ENCODE measurements at regions not wholly inside any gene's neighbourhood (a gene's known extent, or its start where the extent isn't known, plus 50 kb on each side); places are given as distances from the start of the nearest gene placed in this dataset.

DNA sequence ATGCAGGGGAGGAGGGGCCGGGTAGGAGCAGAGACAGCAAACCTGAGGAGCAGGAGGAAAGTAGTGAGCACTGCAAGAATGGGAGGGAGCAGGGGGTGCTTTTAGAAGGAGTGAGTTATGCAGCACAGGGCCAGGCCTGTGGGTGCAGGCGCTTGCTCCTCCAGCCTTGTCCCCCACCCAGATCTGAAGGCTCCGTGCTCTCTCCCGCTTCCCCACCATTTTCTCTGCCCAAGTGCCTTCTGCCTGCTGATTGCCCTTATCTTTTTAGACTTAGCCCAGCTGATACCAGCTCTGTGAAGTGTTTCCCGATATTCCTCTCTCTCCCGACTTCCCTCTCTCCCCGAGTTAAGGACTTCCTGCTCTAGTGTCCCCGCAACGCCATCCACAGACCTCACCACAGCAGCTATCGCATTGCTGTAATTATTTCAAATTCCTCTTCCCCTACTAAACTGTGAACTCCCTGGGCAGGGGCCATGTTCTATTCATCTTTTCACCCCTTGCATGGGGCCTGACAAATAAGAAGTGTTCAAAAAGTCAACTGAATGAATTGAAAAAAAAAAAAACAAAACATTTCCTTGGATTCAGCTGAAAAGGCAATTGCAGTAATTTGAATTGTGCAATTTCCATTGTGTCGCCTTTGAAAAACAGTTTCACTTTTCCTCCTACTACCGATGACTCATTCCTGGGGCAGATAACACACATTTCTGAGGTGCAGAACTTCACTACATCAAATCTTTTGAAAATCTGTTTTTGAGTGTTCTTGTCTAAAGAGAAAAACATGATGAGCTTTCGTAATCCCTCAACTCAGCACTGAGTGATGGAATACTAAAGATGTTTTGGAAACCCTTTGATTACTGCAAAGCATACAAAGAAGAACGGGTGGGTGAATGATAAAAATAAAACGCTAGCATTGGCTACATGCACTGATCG is 69.7 kb upstream of the BMAL1 start:
- intact Hi-C loops (cut with DNase I): no loop called here
- WGBS, 2 donors: 9 to 28% methylated on average over 16 of the region's 16 CpGs
- TF ChIP-seq POLR2AphosphoS5 (IDR thresholded peaks at IDR 0.05) (no peak), EP300 (IDR thresholded peaks at IDR 0.05) (no peak), POLR2A (IDR thresholded peaks at IDR 0.05) (no peak)
- TF ChIP-seq, protein P1, sequence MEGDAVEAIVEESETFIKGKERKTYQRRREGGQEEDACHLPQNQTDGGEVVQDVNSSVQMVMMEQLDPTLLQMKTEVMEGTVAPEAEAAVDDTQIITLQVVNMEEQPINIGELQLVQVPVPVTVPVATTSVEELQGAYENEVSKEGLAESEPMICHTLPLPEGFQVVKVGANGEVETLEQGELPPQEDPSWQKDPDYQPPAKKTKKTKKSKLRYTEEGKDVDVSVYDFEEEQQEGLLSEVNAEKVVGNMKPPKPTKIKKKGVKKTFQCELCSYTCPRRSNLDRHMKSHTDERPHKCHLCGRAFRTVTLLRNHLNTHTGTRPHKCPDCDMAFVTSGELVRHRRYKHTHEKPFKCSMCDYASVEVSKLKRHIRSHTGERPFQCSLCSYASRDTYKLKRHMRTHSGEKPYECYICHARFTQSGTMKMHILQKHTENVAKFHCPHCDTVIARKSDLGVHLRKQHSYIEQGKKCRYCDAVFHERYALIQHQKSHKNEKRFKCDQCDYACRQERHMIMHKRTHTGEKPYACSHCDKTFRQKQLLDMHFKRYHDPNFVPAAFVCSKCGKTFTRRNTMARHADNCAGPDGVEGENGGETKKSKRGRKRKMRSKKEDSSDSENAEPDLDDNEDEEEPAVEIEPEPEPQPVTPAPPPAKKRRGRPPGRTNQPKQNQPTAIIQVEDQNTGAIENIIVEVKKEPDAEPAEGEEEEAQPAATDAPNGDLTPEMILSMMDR (IDR thresholded peaks at IDR 0.05): no peak
- H3K27ac ChIP-seq: peak overlapping the region; percentile 41 to 68 (median 48)
- H3K9me3 ChIP-seq: no peaks in the 10 kb centered on the region
- no peaks in the 10 kb centered on the region for H3K36me3 ChIP-seq
- H3K27me3 ChIP-seq: no peaks in the 10 kb centered on the region
- peaks cover 0 to 5% (median 0%) of the 10 kb centered on the region in 4 donors for H3K4me1 ChIP-seq
- no peak for DNase-seq
- H3K4me3 ChIP-seq: peak overlapping the region in 3 of 4 donors; percentile 25 to 33 (median 32)

DNA sequence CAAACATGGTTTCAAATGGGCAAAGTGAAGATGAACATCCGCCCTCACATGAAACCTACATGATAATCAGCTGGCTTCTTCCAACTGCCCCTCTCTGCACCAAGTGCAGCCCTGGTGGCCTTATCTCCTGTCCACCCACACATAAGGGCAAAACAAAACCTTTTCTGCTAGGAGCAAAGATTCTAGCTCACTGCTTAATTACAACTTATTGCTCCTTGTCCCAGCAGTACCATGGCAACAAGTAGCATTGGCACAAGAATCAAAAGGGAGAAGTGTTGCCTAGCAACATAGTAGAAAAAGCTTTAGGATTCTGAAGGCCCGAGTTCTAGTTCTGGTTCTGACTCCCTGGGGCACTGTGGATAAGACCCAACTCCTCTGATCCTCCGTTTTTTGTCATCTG is 68.7 kb upstream of the BMAL1 start:
- no peaks in the 10 kb centered on the region for H3K27me3 ChIP-seq
- H3K9me3 ChIP-seq: no peaks in the 10 kb centered on the region
- H3K27ac ChIP-seq: no peak overlapping the region
- peaks cover 0 to 5% (median 0%) of the 10 kb centered on the region in 4 donors for H3K4me1 ChIP-seq
- intact Hi-C loops (cut with DNase I): no loop called here
- TF ChIP-seq POLR2AphosphoS5 (IDR thresholded peaks at IDR 0.05): no peak
- TF ChIP-seq, protein P1 (IDR thresholded peaks at IDR 0.05): no peak
- TF ChIP-seq POLR2A (IDR thresholded peaks at IDR 0.05): no peak
- TF ChIP-seq EP300 (IDR thresholded peaks at IDR 0.05): no peak
- H3K36me3 ChIP-seq: no peaks in the 10 kb centered on the region
- no peak for DNase-seq
- 72 to 73% methylated on average over 3 of the region's 3 CpGs for WGBS, 2 donors
- no peak overlapping the region for H3K4me3 ChIP-seq

DNA sequence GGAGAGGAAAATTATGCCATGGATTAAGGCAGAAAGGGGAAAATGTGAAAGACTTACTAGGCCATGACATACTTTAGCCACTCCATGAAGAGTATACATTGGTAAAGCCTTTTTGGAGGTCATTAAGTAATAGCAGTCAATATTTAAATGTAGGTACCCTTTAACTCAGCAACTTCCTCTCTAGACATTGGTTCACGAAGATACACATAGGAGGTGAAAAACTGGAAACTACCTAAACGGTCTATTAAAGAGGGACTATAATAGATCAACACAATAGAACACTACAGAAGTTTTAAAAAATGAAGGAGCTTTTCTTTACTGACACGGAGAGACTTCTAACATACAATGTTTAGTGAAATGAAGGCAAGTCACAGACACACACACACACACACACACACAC is 68.2 kb upstream of the BMAL1 start:
- Histone ChIP-seq H3K27ac (no peak overlapping the region), H3K4me3 (no peak overlapping the region), H3K4me1 (peaks cover 0 to 5% (median 0%) of the 10 kb centered on the region in 4 donors), H3K36me3 (no peaks in the 10 kb centered on the region), H3K27me3 (no peaks in the 10 kb centered on the region), H3K9me3 (no peaks in the 10 kb centered on the region)
- intact Hi-C loops (cut with DNase I): no loop called here
- TF ChIP-seq, protein P1 (IDR thresholded peaks at IDR 0.05): no peak
- TF ChIP-seq EP300 (IDR thresholded peaks at IDR 0.05) (no peak), POLR2AphosphoS5 (IDR thresholded peaks at IDR 0.05) (no peak), POLR2A (IDR thresholded peaks at IDR 0.05) (no peak)
- no peak for DNase-seq
- 82 to 83% methylated on average over 3 of the region's 3 CpGs for WGBS, 2 donors

DNA sequence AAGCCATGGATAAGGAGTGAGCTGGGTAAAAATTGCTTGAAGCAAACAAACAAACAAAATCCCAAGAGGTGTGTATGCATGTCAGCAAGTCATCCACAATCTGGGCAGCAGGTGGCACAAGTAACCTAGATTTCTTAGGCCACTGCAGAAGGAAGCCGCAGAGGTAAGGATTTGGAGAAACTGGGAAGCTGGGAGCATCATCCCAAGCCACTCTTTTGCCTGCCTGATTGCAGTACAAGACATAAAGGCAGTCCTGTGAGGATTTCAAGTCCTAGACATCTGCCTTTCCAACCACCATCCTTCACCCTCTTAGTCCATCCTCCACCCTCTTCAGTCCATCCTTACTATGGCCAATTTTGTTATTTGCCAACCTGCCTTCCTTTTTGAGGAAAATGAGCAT is 67.2 kb upstream of the BMAL1 start:
- WGBS, 2 donors: 10 to 41% methylated on average over 1 of the region's 1 CpG
- no peak for TF ChIP-seq POLR2AphosphoS5 (IDR thresholded peaks at IDR 0.05)
- TF ChIP-seq EP300 (IDR thresholded peaks at IDR 0.05): no peak
- TF ChIP-seq, protein P1 (IDR thresholded peaks at IDR 0.05): peak; percentile 18 to 64 (median 50)
- no peak for TF ChIP-seq POLR2A (IDR thresholded peaks at IDR 0.05)
- H3K36me3 ChIP-seq: no peaks in the 10 kb centered on the region
- H3K4me1 ChIP-seq: peaks cover 0 to 5% (median 0%) of the 10 kb centered on the region in 4 donors
- DNase-seq: peak; percentile 74
- H3K27me3 ChIP-seq: peaks cover 0 to 3% (median 0%) of the 10 kb centered on the region in 3 donors
- no peak overlapping the region for H3K4me3 ChIP-seq
- no peaks in the 10 kb centered on the region for H3K9me3 ChIP-seq
- intact Hi-C loops (cut with DNase I): loop anchor here (1.0 to 10.0 kb wide), 3 partner anchors 124 to 254 kb away; partner anchors contain the start of gene BTBD10
- no peak overlapping the region for H3K27ac ChIP-seq
